ENCODE measurements at regions not wholly inside any gene's neighbourhood (a gene's known extent, or its start where the extent isn't known, plus 50 kb on each side); places are given as distances from the start of the nearest gene placed in this dataset.

DNA sequence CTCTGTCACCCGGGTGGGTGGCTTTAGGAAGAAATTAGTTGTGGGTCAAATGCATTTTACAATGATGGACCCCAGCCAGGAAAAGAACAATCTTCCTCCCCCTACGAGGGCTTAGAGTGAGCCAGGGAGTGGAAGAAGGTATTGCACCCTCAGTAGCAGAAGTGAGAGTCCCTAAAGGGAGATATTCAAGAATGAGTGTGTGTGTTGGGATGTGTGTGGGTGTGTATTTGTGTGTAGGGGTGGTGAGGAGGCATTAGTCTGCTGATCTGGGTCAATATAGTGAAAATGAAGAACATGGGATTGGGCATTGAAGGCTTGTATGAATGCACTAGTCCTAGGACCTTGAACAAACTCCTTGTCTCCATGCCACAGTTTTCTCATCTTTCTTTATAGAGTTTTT lies 85.2 kb upstream of the RUNX1 start (continued):
- TF ChIP-seq, protein P1, sequence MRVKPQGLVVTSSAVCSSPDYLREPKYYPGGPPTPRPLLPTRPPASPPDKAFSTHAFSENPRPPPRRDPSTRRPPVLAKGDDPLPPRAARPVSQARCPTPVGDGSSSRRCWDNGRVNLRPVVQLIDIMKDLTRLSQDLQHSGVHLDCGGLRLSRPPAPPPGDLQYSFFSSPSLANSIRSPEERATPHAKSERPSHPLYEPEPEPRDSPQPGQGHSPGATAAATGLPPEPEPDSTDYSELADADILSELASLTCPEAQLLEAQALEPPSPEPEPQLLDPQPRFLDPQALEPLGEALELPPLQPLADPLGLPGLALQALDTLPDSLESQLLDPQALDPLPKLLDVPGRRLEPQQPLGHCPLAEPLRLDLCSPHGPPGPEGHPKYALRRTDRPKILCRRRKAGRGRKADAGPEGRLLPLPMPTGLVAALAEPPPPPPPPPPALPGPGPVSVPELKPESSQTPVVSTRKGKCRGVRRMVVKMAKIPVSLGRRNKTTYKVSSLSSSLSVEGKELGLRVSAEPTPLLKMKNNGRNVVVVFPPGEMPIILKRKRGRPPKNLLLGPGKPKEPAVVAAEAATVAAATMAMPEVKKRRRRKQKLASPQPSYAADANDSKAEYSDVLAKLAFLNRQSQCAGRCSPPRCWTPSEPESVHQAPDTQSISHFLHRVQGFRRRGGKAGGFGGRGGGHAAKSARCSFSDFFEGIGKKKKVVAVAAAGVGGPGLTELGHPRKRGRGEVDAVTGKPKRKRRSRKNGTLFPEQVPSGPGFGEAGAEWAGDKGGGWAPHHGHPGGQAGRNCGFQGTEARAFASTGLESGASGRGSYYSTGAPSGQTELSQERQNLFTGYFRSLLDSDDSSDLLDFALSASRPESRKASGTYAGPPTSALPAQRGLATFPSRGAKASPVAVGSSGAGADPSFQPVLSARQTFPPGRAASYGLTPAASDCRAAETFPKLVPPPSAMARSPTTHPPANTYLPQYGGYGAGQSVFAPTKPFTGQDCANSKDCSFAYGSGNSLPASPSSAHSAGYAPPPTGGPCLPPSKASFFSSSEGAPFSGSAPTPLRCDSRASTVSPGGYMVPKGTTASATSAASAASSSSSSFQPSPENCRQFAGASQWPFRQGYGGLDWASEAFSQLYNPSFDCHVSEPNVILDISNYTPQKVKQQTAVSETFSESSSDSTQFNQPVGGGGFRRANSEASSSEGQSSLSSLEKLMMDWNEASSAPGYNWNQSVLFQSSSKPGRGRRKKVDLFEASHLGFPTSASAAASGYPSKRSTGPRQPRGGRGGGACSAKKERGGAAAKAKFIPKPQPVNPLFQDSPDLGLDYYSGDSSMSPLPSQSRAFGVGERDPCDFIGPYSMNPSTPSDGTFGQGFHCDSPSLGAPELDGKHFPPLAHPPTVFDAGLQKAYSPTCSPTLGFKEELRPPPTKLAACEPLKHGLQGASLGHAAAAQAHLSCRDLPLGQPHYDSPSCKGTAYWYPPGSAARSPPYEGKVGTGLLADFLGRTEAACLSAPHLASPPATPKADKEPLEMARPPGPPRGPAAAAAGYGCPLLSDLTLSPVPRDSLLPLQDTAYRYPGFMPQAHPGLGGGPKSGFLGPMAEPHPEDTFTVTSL (CRISPR knock-in tag; IDR thresholded peaks at IDR 0.05; ENCODE audit: borderline replicate concordance) = no peak
- TF ChIP-seq, protein P2, sequence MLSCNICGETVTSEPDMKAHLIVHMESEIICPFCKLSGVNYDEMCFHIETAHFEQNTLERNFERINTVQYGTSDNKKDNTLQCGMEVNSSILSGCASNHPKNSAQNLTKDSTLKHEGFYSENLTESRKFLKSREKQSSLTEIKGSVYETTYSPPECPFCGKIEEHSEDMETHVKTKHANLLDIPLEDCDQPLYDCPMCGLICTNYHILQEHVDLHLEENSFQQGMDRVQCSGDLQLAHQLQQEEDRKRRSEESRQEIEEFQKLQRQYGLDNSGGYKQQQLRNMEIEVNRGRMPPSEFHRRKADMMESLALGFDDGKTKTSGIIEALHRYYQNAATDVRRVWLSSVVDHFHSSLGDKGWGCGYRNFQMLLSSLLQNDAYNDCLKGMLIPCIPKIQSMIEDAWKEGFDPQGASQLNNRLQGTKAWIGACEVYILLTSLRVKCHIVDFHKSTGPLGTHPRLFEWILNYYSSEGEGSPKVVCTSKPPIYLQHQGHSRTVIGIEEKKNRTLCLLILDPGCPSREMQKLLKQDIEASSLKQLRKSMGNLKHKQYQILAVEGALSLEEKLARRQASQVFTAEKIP (CRISPR knock-in tag; IDR thresholded peaks at IDR 0.05; ENCODE audit: borderline replicate concordance) = no peak

DNA sequence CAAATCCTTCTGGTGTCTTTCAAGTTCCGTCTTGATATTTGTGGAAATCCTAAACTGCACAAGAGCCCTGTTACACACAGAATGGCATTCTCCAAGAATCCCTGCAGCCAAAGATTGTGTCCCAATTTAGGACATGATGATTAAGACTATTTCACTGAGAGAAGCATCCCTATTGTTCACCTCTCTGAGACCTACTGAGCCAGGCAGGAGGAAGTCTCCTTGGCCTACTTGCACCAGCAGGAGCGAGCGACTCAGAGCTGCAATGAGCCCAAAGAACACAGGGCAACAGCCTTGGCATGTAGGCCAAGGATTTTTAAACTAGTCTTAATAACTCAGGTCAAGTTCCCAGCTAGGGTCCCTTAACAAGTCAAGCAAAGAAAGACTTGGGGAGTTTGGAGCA lies 79.4 kb upstream of the RUNX1 start:
- FAIRE-seq (no peak), DNase-seq (ENCODE audit: low spot score) (no peak), ATAC-seq (no peak)
- no peaks in the 10 kb centered on the region for H3K27me3 ChIP-seq (ENCODE audit: control insufficient read depth in 1 of 2, insufficient read depth in 2 of 2, low read length in 2 of 2)
- CTCF ChIA-PET (ENCODE audit: low intra/inter-chr PET ratio, low total read pairs) = no interaction called here
- no peaks in the 10 kb centered on the region for H3K79me2 ChIP-seq (ENCODE audit: insufficient read depth, low read length)
- no peaks in the 10 kb centered on the region for H4K20me1 ChIP-seq (ENCODE audit: insufficient read depth, low read length)
- H2AFZ ChIP-seq (ENCODE audit: low read length) = no peak overlapping the region
- H3K4me2 ChIP-seq (ENCODE audit: low read depth, low read length) = no peak overlapping the region
- BruUV-seq (replicated peaks) = no TSS peak
- 83% methylated on average over 3 of the region's 3 CpGs for WGBS (ENCODE audit: low lambda C conversion rate)
- H3K9ac ChIP-seq (ENCODE audit: insufficient read depth, low read depth, low read length) = no peak overlapping the region
- intact Hi-C loops (cut with micrococcal nuclease; ENCODE audit: unreplicated experiment) = no loop called here
- no peaks in the 10 kb centered on the region for H3K36me3 ChIP-seq (replicated peaks in 1 of 2; ENCODE audit: control insufficient read depth in 1 of 2, insufficient read depth in 2 of 2, low read length in 2 of 2)
- in situ Hi-C loops (cut with HindIII; ENCODE audit: extremely low pct_ligation_motif_present, low pct_unique_long_range_greater_than_20kb) = no loop called here
- no peak overlapping the region for H3K27ac ChIP-seq (ENCODE audit: extremely low read length, insufficient read depth, low read length)
- H3K9me3 ChIP-seq (ENCODE audit: low read length) = no peaks in the 10 kb centered on the region
- no peaks in the 10 kb centered on the region for H3K4me1 ChIP-seq (ENCODE audit: insufficient read depth, low read length)
- POLR2A ChIA-PET = no interaction called here
- TF ChIP-seq RORA (CRISPR knock-in tag; IDR thresholded peaks at IDR 0.05) = no peak
- TF ChIP-seq IKZF4 (CRISPR knock-in tag; IDR thresholded peaks at IDR 0.05; ENCODE audit: borderline replicate concordance, low read depth, not compliant biosample characterization) = no peak
- TF ChIP-seq ZSCAN22 (CRISPR knock-in tag; IDR thresholded peaks at IDR 0.05) = no peak
- no peak for TF ChIP-seq DNMT1 (CRISPR knock-in tag; IDR thresholded peaks at IDR 0.05)
- no peak for TF ChIP-seq SAP130 (CRISPR knock-in tag; IDR thresholded peaks at IDR 0.05; ENCODE audit: low read depth)
- no peak for TF ChIP-seq ZNF296 (CRISPR knock-in tag; conservative IDR thresholded peaks at IDR 0.05)
- TF ChIP-seq MLLT10 (CRISPR knock-in tag; IDR thresholded peaks at IDR 0.05) = no peak
- TF ChIP-seq ZNF136 (CRISPR knock-in tag; IDR thresholded peaks at IDR 0.05; ENCODE audit: low read depth) = no peak
- TF ChIP-seq SMC3 (IDR thresholded peaks at IDR 0.05; ENCODE audit: low read length) = no peak
- TF ChIP-seq, protein P3, sequence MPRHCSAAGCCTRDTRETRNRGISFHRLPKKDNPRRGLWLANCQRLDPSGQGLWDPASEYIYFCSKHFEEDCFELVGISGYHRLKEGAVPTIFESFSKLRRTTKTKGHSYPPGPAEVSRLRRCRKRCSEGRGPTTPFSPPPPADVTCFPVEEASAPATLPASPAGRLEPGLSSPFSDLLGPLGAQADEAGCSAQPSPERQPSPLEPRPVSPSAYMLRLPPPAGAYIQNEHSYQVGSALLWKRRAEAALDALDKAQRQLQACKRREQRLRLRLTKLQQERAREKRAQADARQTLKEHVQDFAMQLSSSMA (CRISPR knock-in tag; IDR thresholded peaks at IDR 0.05) = no peak
- no peak for TF ChIP-seq ZNF883 (CRISPR knock-in tag; IDR thresholded peaks at IDR 0.05; ENCODE audit: not compliant biosample characterization)
- TF ChIP-seq ZSCAN25 (CRISPR knock-in tag; IDR thresholded peaks at IDR 0.05) = no peak
- TF ChIP-seq ZNF331 (CRISPR knock-in tag; IDR thresholded peaks at IDR 0.05) = no peak
- TF ChIP-seq RBAK (CRISPR knock-in tag; IDR thresholded peaks at IDR 0.05) = no peak
- no peak for TF ChIP-seq MTF2 (CRISPR knock-in tag; IDR thresholded peaks at IDR 0.05; ENCODE audit: borderline replicate concordance)
- no peak overlapping the region for H3K4me3 ChIP-seq (replicated peaks in 1 of 3; ENCODE audit: insufficient read depth in 1 of 3, low read depth in 2 of 3, low read length in 3 of 3)

All from HepG2 (cell line).